SU-DHL-6 (cell line): ENCODE measurements at regions not wholly inside any gene's neighbourhood (a gene's known extent, or its start where the extent isn't known, plus 50 kb on each side); places are given as distances from the start of the nearest gene placed in this dataset.

Experiments
- EZH2phosphoT487 ChIP-seq: fragments of 200-600 bp; sonication (generic), shearing (Covaris generic); conservative IDR thresholded peaks from 2 replicates; pipeline ENCODE4 v1.6.1; 2018; ENCODE audit warnings: mild to moderate bottlenecking, antibody characterized with exemption, low read length, moderate library complexity, mixed read lengths
- TF ChIP-seq, protein P1 (sequence below): fragments of 200-600 bp; sonication (generic); IDR thresholded peaks from one replicate; pipeline ENCODE4 v1.5.1; 2017; ENCODE audit warnings: antibody characterized with exemption, mild to moderate bottlenecking, low read length, moderate library complexity; ENCODE audit not compliant: insufficient read depth, poor library complexity, severe bottlenecking

DNA sequence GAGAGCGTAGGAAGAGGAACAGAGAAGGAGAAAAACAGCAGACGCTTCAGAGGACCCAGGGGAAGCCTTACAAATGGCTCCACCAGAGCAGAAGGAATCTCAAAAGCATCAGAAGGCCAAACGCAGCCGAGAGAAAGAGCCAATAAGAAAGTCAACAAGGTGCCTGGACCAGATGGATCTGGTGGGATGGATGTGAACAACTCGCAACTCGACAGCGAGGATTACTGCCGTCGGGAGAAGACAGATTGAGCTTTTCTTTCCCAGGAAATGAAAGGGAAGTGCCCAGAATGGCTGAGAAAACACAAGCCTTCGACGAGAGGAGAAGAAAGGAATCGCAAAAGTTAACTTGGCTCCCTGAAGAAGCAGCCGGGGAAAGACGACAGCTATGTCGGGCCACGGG is 132.8 kb upstream of the MGMT start:
- TF ChIP-seq, protein P1, sequence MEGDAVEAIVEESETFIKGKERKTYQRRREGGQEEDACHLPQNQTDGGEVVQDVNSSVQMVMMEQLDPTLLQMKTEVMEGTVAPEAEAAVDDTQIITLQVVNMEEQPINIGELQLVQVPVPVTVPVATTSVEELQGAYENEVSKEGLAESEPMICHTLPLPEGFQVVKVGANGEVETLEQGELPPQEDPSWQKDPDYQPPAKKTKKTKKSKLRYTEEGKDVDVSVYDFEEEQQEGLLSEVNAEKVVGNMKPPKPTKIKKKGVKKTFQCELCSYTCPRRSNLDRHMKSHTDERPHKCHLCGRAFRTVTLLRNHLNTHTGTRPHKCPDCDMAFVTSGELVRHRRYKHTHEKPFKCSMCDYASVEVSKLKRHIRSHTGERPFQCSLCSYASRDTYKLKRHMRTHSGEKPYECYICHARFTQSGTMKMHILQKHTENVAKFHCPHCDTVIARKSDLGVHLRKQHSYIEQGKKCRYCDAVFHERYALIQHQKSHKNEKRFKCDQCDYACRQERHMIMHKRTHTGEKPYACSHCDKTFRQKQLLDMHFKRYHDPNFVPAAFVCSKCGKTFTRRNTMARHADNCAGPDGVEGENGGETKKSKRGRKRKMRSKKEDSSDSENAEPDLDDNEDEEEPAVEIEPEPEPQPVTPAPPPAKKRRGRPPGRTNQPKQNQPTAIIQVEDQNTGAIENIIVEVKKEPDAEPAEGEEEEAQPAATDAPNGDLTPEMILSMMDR = no peak
- TF ChIP-seq EZH2phosphoT487 = no peak
